GM21515 (cell line): ENCODE measurements at regions not wholly inside any gene's neighbourhood (a gene's known extent, or its start where the extent isn't known, plus 50 kb on each side); places are given as distances from the start of the nearest gene placed in this dataset.
"Not testable (repeated sequence)": the region's sequence is repeated elsewhere in the genome, so short reads cannot be mapped to it uniquely, and the experiment has no call there.

Experiments
- ATAC-seq: cut with Tn5 transposase; IDR thresholded peaks from one replicate; pipeline ENCODE4 v1.9.1; 2021; ENCODE audit not compliant: unreplicated experiment

GRCh38 chr5:174532455-174533453 is 191.6 kb upstream of the MSX2 start:
- ATAC-seq: no peak

GRCh38 chr5:174533751-174534241 is 190.6 kb upstream of the MSX2 start:
- ATAC-seq: no peak

DNA sequence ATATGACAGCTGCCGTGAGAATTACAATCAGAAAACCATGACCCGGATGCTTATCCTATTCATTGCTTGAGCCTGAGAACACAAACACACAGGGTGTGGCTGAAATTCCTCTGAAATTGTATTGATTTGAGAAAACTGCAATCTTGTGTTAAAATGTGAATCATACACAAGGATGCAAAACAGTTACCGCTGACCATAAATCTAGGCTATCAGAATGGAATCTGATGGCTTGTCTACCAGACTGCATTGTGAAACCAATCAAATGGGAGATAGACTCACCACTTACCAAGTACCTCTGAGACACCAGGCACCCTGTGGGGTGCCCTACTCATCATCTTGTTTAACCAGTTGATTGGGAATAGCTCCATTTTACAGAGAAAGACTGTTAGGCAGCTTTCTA is 188.7 kb upstream of the MSX2 start:
- no peak for ATAC-seq

DNA sequence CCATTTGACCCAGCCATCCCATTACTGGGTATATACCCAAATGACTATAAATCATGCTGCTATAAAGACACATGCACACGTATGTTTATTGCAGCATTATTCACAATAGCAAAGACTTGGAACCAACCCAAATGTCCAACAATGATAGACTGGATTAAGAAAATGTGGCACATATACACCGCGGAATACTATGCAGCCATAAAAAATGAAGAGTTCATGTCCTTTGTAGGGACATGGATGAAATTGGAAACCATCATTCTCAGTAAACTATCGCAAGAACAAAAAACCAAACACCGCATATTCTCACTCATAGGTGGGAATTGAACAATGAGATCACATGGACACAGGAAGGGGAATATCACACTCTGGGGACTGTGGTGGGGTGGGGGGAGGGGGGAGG is 184.6 kb upstream of the MSX2 start:
- not testable (repeated sequence) for ATAC-seq

- no peak for ATAC-seq
Observed at GRCh38 chr5:174542037-174542436, 182.3 kb upstream of the MSX2 start.

DNA sequence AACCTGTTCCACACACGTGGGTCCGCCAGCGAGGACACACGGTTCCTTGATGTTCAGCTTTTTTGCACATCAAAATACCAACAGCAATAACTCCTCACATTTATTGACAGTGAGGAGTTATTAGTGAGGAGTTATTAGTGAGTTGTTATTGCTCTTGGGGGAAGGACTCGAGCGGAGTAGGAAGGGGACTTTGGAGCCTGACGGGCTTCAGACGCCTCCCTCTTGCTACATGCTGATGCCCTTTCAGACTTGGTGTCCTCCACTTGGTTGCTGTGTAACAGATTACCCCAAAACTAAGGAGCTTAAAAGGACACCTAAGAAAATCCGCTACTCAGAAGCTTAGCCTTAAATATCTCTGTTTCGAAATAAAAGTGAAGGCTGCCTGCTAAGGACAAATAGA is 181.9 kb upstream of the MSX2 start:
- ATAC-seq: no peak

- no peak for ATAC-seq
Observed at GRCh38 chr5:174545926-174546325, 178.5 kb upstream of the MSX2 start.

- no peak for ATAC-seq
Observed at GRCh38 chr5:174547814-174548213, 176.6 kb upstream of the MSX2 start.

DNA sequence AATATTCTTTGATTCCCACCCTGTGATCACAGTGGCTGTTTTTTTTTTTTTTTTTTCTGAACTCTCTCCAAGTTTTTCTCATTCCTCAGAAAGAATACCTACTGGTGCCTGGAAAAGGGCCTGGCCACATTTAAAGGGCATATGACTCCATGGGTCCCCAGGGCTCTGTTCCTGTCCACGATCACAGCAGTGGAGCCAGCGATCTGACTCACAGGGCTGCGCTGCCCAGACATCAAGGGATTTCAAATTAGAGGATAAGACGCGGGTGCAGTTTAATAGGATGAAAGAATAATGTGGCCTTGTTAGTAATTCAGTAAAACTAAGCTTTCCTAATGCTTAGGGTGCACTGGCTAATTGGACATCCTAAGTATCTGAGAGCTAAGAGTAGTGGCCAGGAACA is 175.1 kb upstream of the MSX2 start:
- no peak for ATAC-seq

DNA sequence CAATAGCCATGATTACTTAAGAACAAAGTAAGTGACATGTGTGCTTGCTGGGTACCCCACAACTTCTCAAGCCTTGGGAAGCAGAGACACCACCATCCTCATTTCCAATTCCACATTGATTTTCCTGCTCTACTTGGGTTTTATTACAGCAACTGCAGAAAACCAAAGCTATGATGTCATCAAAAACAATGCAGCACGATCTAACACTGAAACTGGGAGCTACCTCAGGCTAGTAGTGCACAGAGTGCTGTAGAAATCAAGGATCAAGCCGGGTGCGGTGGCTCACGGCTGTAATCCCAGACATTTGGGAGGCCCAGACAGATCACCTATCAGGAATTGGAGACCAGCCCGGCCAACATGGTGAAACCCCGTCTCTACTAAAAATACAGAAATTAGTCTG is 174.4 kb upstream of the MSX2 start:
- ATAC-seq: no peak

GRCh38 chr5:174552428-174552827 is 172.0 kb upstream of the MSX2 start:
- no peak for ATAC-seq

- ATAC-seq: no peak
Observed at GRCh38 chr5:174553556-174553955, 170.8 kb upstream of the MSX2 start.

GRCh38 chr5:174555726-174556125 is 168.7 kb upstream of the MSX2 start:
- ATAC-seq: no peak

DNA sequence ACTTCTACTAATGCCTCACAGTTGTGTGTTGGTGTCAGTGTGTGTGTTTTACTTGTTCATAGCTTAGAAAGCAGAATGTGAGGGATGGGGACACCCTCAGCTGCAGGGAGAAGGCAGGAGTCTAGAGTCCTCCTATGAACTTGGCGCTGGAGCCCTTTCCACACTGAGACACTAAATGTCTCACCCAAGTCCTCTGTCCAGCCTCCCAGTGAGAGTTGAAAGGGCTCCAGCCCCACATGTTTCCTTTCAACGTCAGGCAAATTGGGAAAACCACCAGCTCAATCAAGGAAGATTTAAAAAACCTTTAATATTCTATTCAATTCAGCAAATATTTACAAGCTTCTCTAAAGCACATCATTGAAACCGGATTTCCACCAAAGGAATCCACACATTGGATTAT is 167.6 kb upstream of the MSX2 start:
- ATAC-seq: no peak

- ATAC-seq: no peak
Observed at GRCh38 chr5:174558190-174558589, 166.2 kb upstream of the MSX2 start.

GRCh38 chr5:174559141-174559540 is 165.2 kb upstream of the MSX2 start:
- no peak for ATAC-seq

GRCh38 chr5:174559566-174560090 is 164.8 kb upstream of the MSX2 start:
- no peak for ATAC-seq

- no peak for ATAC-seq
Observed at GRCh38 chr5:174560861-174561260, 163.5 kb upstream of the MSX2 start.

DNA sequence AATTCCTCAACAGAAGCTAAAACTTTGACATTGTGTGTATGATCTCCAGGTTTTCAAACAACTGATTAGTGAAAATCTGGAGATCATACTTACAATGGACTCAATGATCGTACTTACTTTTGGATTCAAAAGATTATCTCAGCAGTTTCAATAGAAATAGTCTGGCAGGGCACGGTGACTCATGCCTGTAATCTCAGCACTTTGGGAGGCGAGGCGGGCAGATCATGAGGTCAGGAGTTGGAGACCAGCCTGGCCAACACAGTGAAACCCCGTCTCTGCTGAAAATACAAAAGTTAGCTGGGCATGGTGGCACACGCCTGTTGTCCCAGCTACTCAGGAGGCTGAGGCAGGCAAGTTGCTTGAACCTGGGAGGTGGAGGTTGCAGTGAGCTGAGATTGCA is 161.3 kb upstream of the MSX2 start:
- ATAC-seq: not testable (repeated sequence)

GRCh38 chr5:174563899-174564298 is 160.5 kb upstream of the MSX2 start:
- ATAC-seq: no peak

GRCh38 chr5:174567506-174568141 is 156.8 kb upstream of the MSX2 start:
- ATAC-seq: no peak

DNA sequence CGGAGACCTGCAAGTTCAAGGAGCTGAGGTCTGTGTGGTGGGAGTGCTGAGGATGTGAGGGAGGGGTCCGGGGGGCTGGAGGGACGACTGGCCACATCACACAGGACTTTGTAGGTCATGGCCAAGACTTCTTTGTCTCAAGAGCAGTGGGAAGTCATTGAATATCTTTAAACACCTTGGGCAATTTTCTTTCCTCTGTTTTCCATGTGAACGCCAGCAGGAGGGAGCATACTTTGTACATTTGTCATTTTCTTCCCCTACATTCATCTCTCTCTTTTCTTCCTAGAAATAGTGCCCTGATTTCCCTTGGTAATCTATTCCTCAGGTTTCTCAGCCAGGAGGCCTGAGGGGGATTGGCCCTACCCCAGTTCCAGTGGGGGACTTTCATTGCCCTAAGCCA is 153.7 kb upstream of the MSX2 start:
- no peak for ATAC-seq
